SU-DHL-6 (cell line): ENCODE measurements at regions not wholly inside any gene's neighbourhood (a gene's known extent, or its start where the extent isn't known, plus 50 kb on each side); places are given as distances from the start of the nearest gene placed in this dataset.

Experiments used
- H2AFZ ChIP-seq: fragments of 200-600 bp; sonication (generic); 2 replicates; pipeline ENCODE4 v1.6.1; 2014; ENCODE audit warnings: low read depth, mild to moderate bottlenecking, moderate library complexity, mixed read lengths, antibody characterized with exemption, low read length; ENCODE audit not compliant: severe bottlenecking
- H3F3A ChIP-seq: fragments of 200-600 bp; shearing (Covaris generic); 2 replicates; pipeline ENCODE4 v1.6.0; 2016; ENCODE audit warnings: antibody characterized with exemption, mild to moderate bottlenecking; ENCODE audit not compliant: insufficient read depth
- H3K27ac ChIP-seq: fragments of 200-600 bp; sonication (generic); 2 replicates; pipeline ENCODE4 v1.5.1; 2016; ENCODE audit warnings: low read depth, mild to moderate bottlenecking, low read length, moderate library complexity, mixed read lengths
- H3K27me3 ChIP-seq: fragments of 200-600 bp; sonication (generic), shearing (Covaris generic); 2 replicates; pipeline ENCODE4 v1.6.0; 2014; ENCODE audit warnings: mild to moderate bottlenecking, low read length
- H3K36me3 ChIP-seq: fragments of 200-600 bp; sonication (generic); 2 replicates; pipeline ENCODE4 v1.6.1; 2014; ENCODE audit warnings: mild to moderate bottlenecking, low read length, mixed read lengths
- H3K4me2 ChIP-seq: fragments of 300-600, 200-600 bp; shearing (Covaris generic), sonication (generic); 2 replicates; pipeline ENCODE4 v1.6.0; 2014; ENCODE audit warnings: low read length, low read depth, mild to moderate bottlenecking; ENCODE audit not compliant: poor library complexity, severe bottlenecking
- H3K4me3 ChIP-seq: fragments of 200-600 bp; sonication (generic); 2 replicates; pipeline ENCODE4 v1.5.1; 2014; ENCODE audit warnings: antibody characterized with exemption, low read length, mild to moderate bottlenecking, mixed read lengths; ENCODE audit not compliant: insufficient read depth, poor library complexity, severe bottlenecking
- H3K79me2 ChIP-seq: fragments of 200-600 bp; sonication (generic); 2 replicates; pipeline ENCODE4 v1.6.1; 2014; ENCODE audit warnings: mild to moderate bottlenecking, low read length, moderate library complexity; ENCODE audit not compliant: insufficient read depth
- H3K9ac ChIP-seq: fragments of 200-600 bp; sonication (generic); 2 replicates; pipeline ENCODE4 v1.7.0; 2014; ENCODE audit warnings: mild to moderate bottlenecking, low read length
- H3K9me2 ChIP-seq: fragments of 200-600 bp; sonication (generic); replicated peaks from 2 replicates; pipeline ENCODE4 v1.6.1; 2014; ENCODE audit warnings: low read length; ENCODE audit not compliant: insufficient read depth
- H3K9me3 ChIP-seq: fragments of 200-600 bp; sonication (generic); 2 replicates; pipeline ENCODE4 v1.6.1; 2014; ENCODE audit warnings: low read length, mixed read lengths; ENCODE audit not compliant: insufficient read depth
- H4K20me1 ChIP-seq: fragments of 200-600 bp; sonication (generic); 2 replicates; pipeline ENCODE4 v1.6.1; 2014; ENCODE audit warnings: low read depth, mild to moderate bottlenecking, antibody characterized with exemption, low read length, moderate library complexity, mixed read lengths
- EZH2phosphoT487 ChIP-seq: fragments of 200-600 bp; sonication (generic), shearing (Covaris generic); conservative IDR thresholded peaks from 2 replicates; pipeline ENCODE4 v1.6.1; 2018; ENCODE audit warnings: mild to moderate bottlenecking, antibody characterized with exemption, low read length, moderate library complexity, mixed read lengths
- TF ChIP-seq, protein P1 (sequence below): fragments of 200-600 bp; sonication (generic); IDR thresholded peaks from one replicate; pipeline ENCODE4 v1.5.1; 2017; ENCODE audit warnings: antibody characterized with exemption, mild to moderate bottlenecking, low read length, moderate library complexity; ENCODE audit not compliant: insufficient read depth, poor library complexity, severe bottlenecking

DNA sequence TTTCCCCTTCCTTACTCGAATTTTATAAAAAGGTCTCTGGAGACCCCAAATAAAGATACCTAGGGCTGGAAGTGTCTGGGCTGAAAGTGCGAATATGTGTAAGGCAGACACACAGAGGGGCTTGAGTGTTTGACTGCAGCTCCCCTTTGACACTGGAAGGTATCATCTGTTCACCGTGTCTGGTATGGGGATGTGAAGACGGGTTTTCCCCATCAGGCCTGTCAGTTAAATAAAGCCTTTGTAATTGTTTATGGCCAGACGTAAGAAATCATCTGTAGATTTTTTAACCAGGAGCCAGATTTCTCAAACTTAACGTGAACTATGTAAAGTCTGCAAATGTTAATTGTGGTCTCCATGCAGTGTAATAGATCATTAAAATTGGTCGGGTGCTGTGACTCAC, 1173.4 kb downstream of the AMY1C start:
- Histone ChIP-seq H3K79me2 (no peaks in the 10 kb centered on the region), H4K20me1 (no peaks in the 10 kb centered on the region), H3K27me3 (no peaks in the 10 kb centered on the region), H3K27ac (peak overlapping the region; percentile 58), H2AFZ (peak overlapping the region; percentile 91), H3K9ac (peak overlapping the region; percentile 40), H3K9me2 (no peaks in the 10 kb centered on the region), H3F3A (0 out of 2 replicates have a peak, but pooled peaks cover 4% of the 10 kb centered on the region), H3K4me3 (no peak overlapping the region), H3K9me3 (no peaks in the 10 kb centered on the region), H3K36me3 (no peaks in the 10 kb centered on the region), H3K4me2 (peak overlapping the region; percentile 51)
- TF ChIP-seq, protein P1, sequence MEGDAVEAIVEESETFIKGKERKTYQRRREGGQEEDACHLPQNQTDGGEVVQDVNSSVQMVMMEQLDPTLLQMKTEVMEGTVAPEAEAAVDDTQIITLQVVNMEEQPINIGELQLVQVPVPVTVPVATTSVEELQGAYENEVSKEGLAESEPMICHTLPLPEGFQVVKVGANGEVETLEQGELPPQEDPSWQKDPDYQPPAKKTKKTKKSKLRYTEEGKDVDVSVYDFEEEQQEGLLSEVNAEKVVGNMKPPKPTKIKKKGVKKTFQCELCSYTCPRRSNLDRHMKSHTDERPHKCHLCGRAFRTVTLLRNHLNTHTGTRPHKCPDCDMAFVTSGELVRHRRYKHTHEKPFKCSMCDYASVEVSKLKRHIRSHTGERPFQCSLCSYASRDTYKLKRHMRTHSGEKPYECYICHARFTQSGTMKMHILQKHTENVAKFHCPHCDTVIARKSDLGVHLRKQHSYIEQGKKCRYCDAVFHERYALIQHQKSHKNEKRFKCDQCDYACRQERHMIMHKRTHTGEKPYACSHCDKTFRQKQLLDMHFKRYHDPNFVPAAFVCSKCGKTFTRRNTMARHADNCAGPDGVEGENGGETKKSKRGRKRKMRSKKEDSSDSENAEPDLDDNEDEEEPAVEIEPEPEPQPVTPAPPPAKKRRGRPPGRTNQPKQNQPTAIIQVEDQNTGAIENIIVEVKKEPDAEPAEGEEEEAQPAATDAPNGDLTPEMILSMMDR = no peak
- TF ChIP-seq EZH2phosphoT487 = no peak

DNA sequence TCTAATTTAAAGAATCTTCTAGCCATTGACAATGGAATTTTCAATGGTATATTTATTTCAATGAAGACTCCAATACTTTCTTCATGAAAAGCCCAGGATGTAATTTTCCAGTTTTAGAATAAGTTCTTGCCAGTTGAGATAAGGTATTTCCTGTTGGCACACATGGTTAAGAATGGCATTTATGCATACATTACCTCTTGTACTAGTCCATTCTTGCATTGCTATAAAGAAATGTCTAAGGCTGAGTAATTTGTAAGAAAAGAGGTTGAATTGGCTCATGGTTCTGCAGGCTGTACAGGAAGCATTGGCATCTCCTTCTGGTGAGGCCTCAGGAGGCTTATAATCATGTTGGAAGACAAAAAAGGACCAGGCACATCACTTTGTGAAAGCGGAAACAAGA, 1179.6 kb downstream of the AMY1C start:
- H3K9me2 ChIP-seq = no peaks in the 10 kb centered on the region
- no peak overlapping the region for H3K9ac ChIP-seq
- no peaks in the 10 kb centered on the region for H3K9me3 ChIP-seq
- H3K36me3 ChIP-seq = no peaks in the 10 kb centered on the region
- no peaks in the 10 kb centered on the region for H3K79me2 ChIP-seq
- no peaks in the 10 kb centered on the region for H4K20me1 ChIP-seq
- H3K4me2 ChIP-seq = no peak overlapping the region
- H3K27me3 ChIP-seq = no peaks in the 10 kb centered on the region
- TF ChIP-seq EZH2phosphoT487 = no peak
- TF ChIP-seq, protein P1 = no peak
- H3K27ac ChIP-seq = 0 out of 2 replicates have a peak overlapping the region, but pooled peaks have one; percentile 5
- H3K4me3 ChIP-seq = no peak overlapping the region
- peaks cover 21% of the 10 kb centered on the region for H3F3A ChIP-seq
- no peak overlapping the region for H2AFZ ChIP-seq

DNA sequence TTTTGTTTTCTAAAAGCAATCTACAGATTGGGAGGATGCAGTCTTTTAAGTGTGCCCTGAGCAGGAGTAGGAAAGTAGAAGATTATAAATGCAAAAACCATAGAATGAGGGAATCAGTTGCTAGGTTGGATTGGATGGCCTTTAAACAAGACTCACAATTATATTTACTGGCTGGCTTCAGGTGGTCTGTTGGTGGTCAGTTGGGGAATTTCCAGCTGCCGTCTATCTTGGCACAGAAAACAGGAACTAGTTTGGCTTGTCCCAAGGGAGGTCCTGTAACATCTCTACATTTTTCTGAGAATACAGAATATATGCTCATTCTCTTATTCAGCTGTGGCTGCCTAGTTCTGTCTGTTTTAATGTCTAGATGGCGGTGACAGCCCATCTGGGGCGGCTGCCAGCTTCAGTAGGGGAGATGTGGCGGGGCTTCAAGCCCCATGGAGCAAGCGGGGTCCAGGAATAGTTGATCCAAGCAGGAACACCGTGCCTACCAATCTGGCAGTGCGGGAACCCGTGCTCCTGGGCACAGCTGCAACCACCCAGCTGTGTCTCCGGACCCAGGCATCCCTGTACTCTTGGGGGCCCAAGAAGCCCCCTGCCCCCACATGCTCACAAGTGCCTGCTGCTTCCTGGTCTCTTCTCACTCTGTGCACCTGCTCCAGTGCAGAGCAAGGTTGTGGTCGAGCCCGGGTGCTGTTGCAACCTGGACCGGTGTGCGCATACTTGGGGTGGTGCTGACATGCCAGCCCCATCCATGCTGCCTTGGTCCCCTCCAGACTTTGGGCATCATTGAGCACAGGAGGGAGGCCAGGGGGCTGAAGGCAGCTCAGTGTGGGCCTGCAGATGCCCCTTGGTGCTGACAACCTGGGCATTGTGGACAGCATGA, 1182.6 kb downstream of the AMY1C start:
- peak overlapping the region; percentile 39 for H3K4me3 ChIP-seq
- H3K4me2 ChIP-seq = peak overlapping the region; percentile 56
- H3K36me3 ChIP-seq = no peaks in the 10 kb centered on the region
- H3K9me2 ChIP-seq = no peaks in the 10 kb centered on the region
- peak overlapping the region; percentile 95 for H3K27ac ChIP-seq
- H3K9ac ChIP-seq = peak overlapping the region; percentile 47
- H3K27me3 ChIP-seq = no peaks in the 10 kb centered on the region
- peaks cover 25% of the 10 kb centered on the region for H3F3A ChIP-seq
- no peak for TF ChIP-seq EZH2phosphoT487
- TF ChIP-seq, protein P1 = no peak
- H2AFZ ChIP-seq = peak overlapping the region; percentile 91
- H3K79me2 ChIP-seq = no peaks in the 10 kb centered on the region
- no peaks in the 10 kb centered on the region for H4K20me1 ChIP-seq
- no peaks in the 10 kb centered on the region for H3K9me3 ChIP-seq
